Loucy (cell line): ENCODE measurements at regions not wholly inside any gene's neighbourhood (a gene's known extent, or its start where the extent isn't known, plus 50 kb on each side); places are given as distances from the start of the nearest gene placed in this dataset.

Experiments used
- H2AFZ ChIP-seq: fragments of 200-600 bp; sonication (generic); 2 replicates; pipeline ENCODE4 v1.6.0; 2016; ENCODE audit warnings: antibody characterized with exemption, mild to moderate bottlenecking, low read length, moderate library complexity
- H3F3A ChIP-seq: fragments of 200-600 bp; 2 replicates; pipeline ENCODE4 v1.6.0; 2016; ENCODE audit warnings: antibody characterized with exemption, low read depth, mild to moderate bottlenecking
- H3K27me3 ChIP-seq: fragments of 200-600 bp; sonication (generic); 2 replicates; pipeline ENCODE4 v1.6.1; 2014; ENCODE audit warnings: low read length, mild to moderate bottlenecking; ENCODE audit not compliant: insufficient read depth, poor library complexity, severe bottlenecking
- H3K36me3 ChIP-seq: fragments of 200-600 bp; sonication (generic); 2 replicates; pipeline ENCODE4 v1.6.1; 2016; ENCODE audit warnings: low read length; ENCODE audit not compliant: insufficient read depth
- H3K4me1 ChIP-seq: fragments of 200-600 bp; sonication (generic); 2 replicates; pipeline ENCODE4 v1.5.1; 2014; ENCODE audit warnings: low read length, mild to moderate bottlenecking; ENCODE audit not compliant: insufficient read depth, poor library complexity, severe bottlenecking
- H3K4me2 ChIP-seq: fragments of 200-600 bp; sonication (generic); 2 replicates; pipeline ENCODE4 v1.6.0; 2014; ENCODE audit warnings: antibody characterized with exemption, low read length, low read depth, mild to moderate bottlenecking; ENCODE audit not compliant: poor library complexity, severe bottlenecking
- H3K4me3 ChIP-seq: fragments of 200-600 bp; sonication (generic); 2 replicates; pipeline ENCODE4 v1.5.1; 2014; ENCODE audit warnings: low read length, mild to moderate bottlenecking, mixed read lengths; ENCODE audit not compliant: poor library complexity, severe bottlenecking
- H3K79me2 ChIP-seq: fragments of 200-600 bp; sonication (generic); 2 replicates; pipeline ENCODE4 v1.6.1; 2014; ENCODE audit warnings: low read length; ENCODE audit not compliant: insufficient read depth
- H3K9ac ChIP-seq: fragments of 200-600 bp; sonication (generic); 2 replicates; pipeline ENCODE4 v1.6.0; 2014; ENCODE audit warnings: mild to moderate bottlenecking, low read depth, low read length, moderate library complexity; ENCODE audit not compliant: poor library complexity, severe bottlenecking
- H3K9me2 ChIP-seq: fragments of 200-600 bp; sonication (generic); replicated peaks from 2 replicates; pipeline ENCODE4 v1.6.1; 2016; ENCODE audit warnings: low read depth, low read length, mixed read lengths
- H3K9me3 ChIP-seq: fragments of 200-600 bp; sonication (generic); 2 replicates; pipeline ENCODE4 v1.6.1; 2014; ENCODE audit warnings: mild to moderate bottlenecking, antibody characterized with exemption, low read length, low read depth; ENCODE audit not compliant: insufficient read depth
- H4K20me1 ChIP-seq: fragments of 200-600 bp; sonication (generic); 2 replicates; pipeline ENCODE4 v1.6.0; 2014; ENCODE audit warnings: antibody characterized with exemption, low read length, mild to moderate bottlenecking; ENCODE audit not compliant: insufficient read depth, poor library complexity, severe bottlenecking
- CTCF ChIP-seq: fragments of 200-600 bp; sonication (generic); conservative IDR thresholded peaks from 2 replicates; pipeline ENCODE4 v1.5.1; 2014; ENCODE audit warnings: mild to moderate bottlenecking, antibody characterized with exemption, low read length
- EZH2phosphoT487 ChIP-seq: fragments of 200-600 bp; IDR thresholded peaks from 2 replicates; pipeline ENCODE4 v1.6.1; 2018; ENCODE audit warnings: antibody characterized with exemption, mild to moderate bottlenecking, moderate library complexity, borderline replicate concordance

DNA sequence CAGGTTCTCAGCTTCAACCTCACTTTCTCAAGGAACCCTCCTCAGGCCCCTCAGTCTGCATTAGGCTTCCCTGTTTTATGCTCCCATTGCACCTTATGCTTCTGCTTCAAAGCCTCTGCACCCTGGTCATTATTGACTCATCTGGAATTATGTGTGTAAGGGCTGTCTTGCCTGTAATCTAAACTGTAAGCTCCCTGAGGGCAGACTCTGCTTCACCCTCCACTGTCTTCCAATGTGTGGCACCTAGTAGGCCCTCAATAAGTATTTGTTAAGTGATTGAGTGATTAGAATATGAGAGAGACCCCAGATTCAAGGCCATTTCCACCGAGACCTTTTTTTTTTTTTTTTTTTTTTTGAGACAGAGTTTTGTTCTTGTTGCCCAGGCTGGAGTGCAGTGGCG lies 79.1 kb downstream of the VCPKMT start:
- H3F3A ChIP-seq, result no peaks in the 10 kb centered on the region
- H3K27me3 ChIP-seq, result no peaks in the 10 kb centered on the region
- H2AFZ ChIP-seq, result no peak overlapping the region
- H3K9ac ChIP-seq, result no peak overlapping the region
- no peak overlapping the region for H3K4me3 ChIP-seq
- H4K20me1 ChIP-seq, result no peaks in the 10 kb centered on the region
- peaks cover 32% of the 10 kb centered on the region for H3K4me1 ChIP-seq
- H3K9me3 ChIP-seq, result no peaks in the 10 kb centered on the region
- H3K9me2 ChIP-seq, result no peaks in the 10 kb centered on the region
- TF ChIP-seq EZH2phosphoT487 (no peak), CTCF (no peak)
- no peaks in the 10 kb centered on the region for H3K36me3 ChIP-seq
- no peaks in the 10 kb centered on the region for H3K79me2 ChIP-seq
- H3K4me2 ChIP-seq, result no peak overlapping the region

DNA sequence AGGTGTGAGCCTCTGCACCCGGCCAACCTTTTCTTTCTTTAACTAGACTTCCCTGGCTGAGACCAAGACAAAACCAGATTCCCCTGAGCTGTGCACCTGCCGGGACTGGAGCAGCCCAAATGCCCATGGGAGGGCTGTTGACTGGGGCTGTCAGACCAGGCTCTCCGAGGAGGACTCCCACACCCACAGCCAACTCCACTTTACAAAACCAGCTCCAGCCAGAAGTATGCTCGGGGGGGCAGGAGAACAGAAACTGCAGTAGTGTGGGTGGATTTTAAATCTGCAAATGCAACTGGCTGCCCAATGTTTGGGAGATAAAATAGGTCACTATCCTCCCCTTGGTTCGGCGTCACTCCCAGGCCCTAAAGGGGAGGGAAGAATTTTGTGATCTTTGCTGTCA lies 78.5 kb downstream of the VCPKMT start:
- TF ChIP-seq EZH2phosphoT487 (no peak), CTCF (no peak)
- Histone ChIP-seq H3K4me3 (no peak overlapping the region), H3K4me1 (peaks cover 32% of the 10 kb centered on the region), H3K79me2 (no peaks in the 10 kb centered on the region), H3K4me2 (no peak overlapping the region), H3F3A (no peaks in the 10 kb centered on the region), H3K9me2 (no peaks in the 10 kb centered on the region), H2AFZ (no peak overlapping the region), H3K9me3 (no peaks in the 10 kb centered on the region), H3K27me3 (no peaks in the 10 kb centered on the region), H4K20me1 (no peaks in the 10 kb centered on the region), H3K9ac (no peak overlapping the region), H3K36me3 (no peaks in the 10 kb centered on the region)

- H3K27me3 ChIP-seq, result no peaks in the 10 kb centered on the region
- H2AFZ ChIP-seq, result no peak overlapping the region
- H3K9ac ChIP-seq, result no peak overlapping the region
- H3K4me2 ChIP-seq, result no peak overlapping the region
- no peaks in the 10 kb centered on the region for H3K9me3 ChIP-seq
- H4K20me1 ChIP-seq, result no peaks in the 10 kb centered on the region
- no peaks in the 10 kb centered on the region for H3K36me3 ChIP-seq
- TF ChIP-seq EZH2phosphoT487, result no peak
- TF ChIP-seq CTCF, result 0 out of 2 replicates have a peak, but pooled peaks have one; percentile 14
- no peaks in the 10 kb centered on the region for H3K79me2 ChIP-seq
- H3K4me3 ChIP-seq, result no peak overlapping the region
- H3K9me2 ChIP-seq, result no peaks in the 10 kb centered on the region
- H3K4me1 ChIP-seq, result peaks cover 32% of the 10 kb centered on the region
- H3F3A ChIP-seq, result no peaks in the 10 kb centered on the region
Measured at GRCh38 chr14:50038398-50039119, 77.8 kb downstream of the VCPKMT start.
